ENCODE measurements at regions not wholly inside any gene's neighbourhood (a gene's known extent, or its start where the extent isn't known, plus 50 kb on each side); places are given as distances from the start of the nearest gene placed in this dataset.

- no peak for TF ChIP-seq EZH2phosphoT487 (IDR thresholded peaks at IDR 0.05; ENCODE audit: insufficient read depth, low read depth)
- no peak for TF ChIP-seq EZH2 (IDR thresholded peaks at IDR 0.05; ENCODE audit: insufficient read depth, poor library complexity, severe bottlenecking)
Measured at GRCh38 chr5:164362835-164363234, 857.4 kb downstream of the MAT2B start.
